Gastroesophageal sphincter (tissue), 3 donors: ENCODE measurements at regions not wholly inside any gene's neighbourhood (a gene's known extent, or its start where the extent isn't known, plus 50 kb on each side); places are given as distances from the start of the nearest gene placed in this dataset.

Source experiments
- CTCF ChIP-seq, 4 experiments: fragments of 200-600 bp in 2 of 4; fragments of 450-650 bp in 2 of 4; sonication (generic) in 1 of 4; IDR thresholded peaks; one replicate each; pipeline ENCODE4 v1.5.1; 2017 to 2019; ENCODE audit warnings: antibody characterized with exemption in 4 of 4, mild to moderate bottlenecking in 2 of 4, moderate library complexity in 2 of 4
- POLR2A ChIP-seq, 2 donors: fragments of 450-650 bp; IDR thresholded peaks; one replicate each; pipeline ENCODE4 v1.6.1; 2017; ENCODE audit warnings: antibody characterized with exemption in 2 of 2, mild to moderate bottlenecking in 2 of 2, moderate library complexity in 1 of 2
- POLR2AphosphoS5 ChIP-seq: sonication (generic); formaldehyde crosslinking; IDR thresholded peaks from one replicate; pipeline ENCODE4 v1.6.1; 2017; ENCODE audit warnings: antibody characterized with exemption

- TF ChIP-seq CTCF (IDR thresholded peaks at IDR 0.05) = no peak
- TF ChIP-seq POLR2A (IDR thresholded peaks at IDR 0.05) = no peak
- no peak for TF ChIP-seq POLR2AphosphoS5
Measured at GRCh38 chrX:9308426-9308825, 156.4 kb upstream of the TBL1X start.
